NCI-H82 (cell line): ENCODE measurements at regions not wholly inside any gene's neighbourhood (a gene's known extent, or its start where the extent isn't known, plus 50 kb on each side); places are given as distances from the start of the nearest gene placed in this dataset.
"Not testable (repeated sequence)": the region's sequence is repeated elsewhere in the genome, so short reads cannot be mapped to it uniquely, and the experiment has no call there.

ENCODE experiments used
- DNase-seq: peaks from one replicate; lab custom pipeline; 2025; lab: John Stamatoyannopoulos, UW

GRCh38 chr21:8987896-8988295 is 1533.5 kb upstream of the TPTE start:
- not testable (repeated sequence) for DNase-seq

GRCh38 chr21:8988696-8989095 is 1532.7 kb upstream of the TPTE start:
- DNase-seq: no peak

GRCh38 chr21:8989261-8989711 is 1532.1 kb upstream of the TPTE start:
- DNase-seq: peak; percentile 69

GRCh38 chr21:8989721-8990325 is 1531.6 kb upstream of the TPTE start:
- DNase-seq: peak; percentile 62

- DNase-seq: peak; percentile 56
Measured at GRCh38 chr21:8990326-8991087, 1530.9 kb upstream of the TPTE start.

- DNase-seq: no peak
Measured at GRCh38 chr21:8991088-8991907, 1530.1 kb upstream of the TPTE start.

GRCh38 chr21:8991968-8992621 is 1529.3 kb upstream of the TPTE start:
- DNase-seq: peak; percentile 59

GRCh38 chr21:8992731-8993174 is 1528.6 kb upstream of the TPTE start:
- peak; percentile 78 for DNase-seq

GRCh38 chr21:8993284-8993942 is 1528.0 kb upstream of the TPTE start:
- DNase-seq: peak; percentile 70

- peak; percentile 71 for DNase-seq
Measured at GRCh38 chr21:8993943-8994639, 1527.3 kb upstream of the TPTE start.

GRCh38 chr21:8994640-8995511 is 1526.5 kb upstream of the TPTE start:
- DNase-seq: peak; percentile 61

- DNase-seq: not testable (repeated sequence)
Measured at GRCh38 chr21:8996487-8996968, 1524.9 kb upstream of the TPTE start.

GRCh38 chr21:8997011-8997440 is 1524.4 kb upstream of the TPTE start:
- no peak for DNase-seq

- not testable (repeated sequence) for DNase-seq
Measured at GRCh38 chr21:8997443-8998390, 1523.7 kb upstream of the TPTE start.

GRCh38 chr21:8998480-8998879 is 1522.9 kb upstream of the TPTE start:
- not testable (repeated sequence) for DNase-seq

- no peak for DNase-seq
Measured at GRCh38 chr21:8998946-8999681, 1522.3 kb upstream of the TPTE start.

GRCh38 chr21:9000132-9000531 is 1521.3 kb upstream of the TPTE start:
- DNase-seq: not testable (repeated sequence)

- not testable (repeated sequence) for DNase-seq
Measured at GRCh38 chr21:9000671-9001070, 1520.7 kb upstream of the TPTE start.
